ENCODE measurements at regions not wholly inside any gene's neighbourhood (a gene's known extent, or its start where the extent isn't known, plus 50 kb on each side); places are given as distances from the start of the nearest gene placed in this dataset.

DNA sequence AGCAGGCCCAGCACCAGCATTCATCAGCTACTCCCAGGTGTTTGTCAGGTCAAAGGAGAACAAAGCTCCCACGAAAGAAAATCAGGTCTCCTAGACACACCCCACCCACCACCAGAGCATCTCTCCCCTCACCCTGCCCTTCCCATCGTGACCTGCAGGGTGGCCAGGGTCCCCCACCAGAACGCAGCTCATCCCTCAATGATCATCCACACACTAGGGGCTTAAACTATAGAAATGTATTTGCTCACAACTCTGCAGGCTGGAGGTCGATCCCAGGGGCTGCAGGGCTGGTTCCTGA is 97.4 kb downstream of the RIPK4 start:
- Mint-ChIP-seq H3K27ac (ENCODE audit: low read depth, unreplicated experiment) (no peak overlapping the region), H3K4me3 (ENCODE audit: unreplicated experiment) (no peak overlapping the region), H3K4me1 (ENCODE audit: insufficient read depth, unreplicated experiment) (peaks cover 8% of the 10 kb centered on the region), H3K36me3 (ENCODE audit: insufficient read depth, unreplicated experiment) (no peaks in the 10 kb centered on the region), H3K9me3 (ENCODE audit: unreplicated experiment) (no peaks in the 10 kb centered on the region), H3K27me3 (ENCODE audit: insufficient read depth, unreplicated experiment) (no peaks in the 10 kb centered on the region)
- DNase-seq (ENCODE audit: unreplicated experiment): no peak
- intact Hi-C loops (cut with micrococcal nuclease): no loop called here
- CTCF ChIA-PET: no interaction called here
- TF ChIP-seq, protein P1, sequence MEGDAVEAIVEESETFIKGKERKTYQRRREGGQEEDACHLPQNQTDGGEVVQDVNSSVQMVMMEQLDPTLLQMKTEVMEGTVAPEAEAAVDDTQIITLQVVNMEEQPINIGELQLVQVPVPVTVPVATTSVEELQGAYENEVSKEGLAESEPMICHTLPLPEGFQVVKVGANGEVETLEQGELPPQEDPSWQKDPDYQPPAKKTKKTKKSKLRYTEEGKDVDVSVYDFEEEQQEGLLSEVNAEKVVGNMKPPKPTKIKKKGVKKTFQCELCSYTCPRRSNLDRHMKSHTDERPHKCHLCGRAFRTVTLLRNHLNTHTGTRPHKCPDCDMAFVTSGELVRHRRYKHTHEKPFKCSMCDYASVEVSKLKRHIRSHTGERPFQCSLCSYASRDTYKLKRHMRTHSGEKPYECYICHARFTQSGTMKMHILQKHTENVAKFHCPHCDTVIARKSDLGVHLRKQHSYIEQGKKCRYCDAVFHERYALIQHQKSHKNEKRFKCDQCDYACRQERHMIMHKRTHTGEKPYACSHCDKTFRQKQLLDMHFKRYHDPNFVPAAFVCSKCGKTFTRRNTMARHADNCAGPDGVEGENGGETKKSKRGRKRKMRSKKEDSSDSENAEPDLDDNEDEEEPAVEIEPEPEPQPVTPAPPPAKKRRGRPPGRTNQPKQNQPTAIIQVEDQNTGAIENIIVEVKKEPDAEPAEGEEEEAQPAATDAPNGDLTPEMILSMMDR (IDR thresholded peaks at IDR 0.05; ENCODE audit: unreplicated experiment): no peak
- no TSS peak for BruUV-seq (replicated peaks)
- POLR2A ChIA-PET: no interaction called here

GRCh38 chr21:41668686-41669532 is 97.9 kb downstream of the RIPK4 start:
- Mint-ChIP-seq H3K9me3 (ENCODE audit: unreplicated experiment) (no peaks in the 10 kb centered on the region), H3K36me3 (ENCODE audit: insufficient read depth, unreplicated experiment) (no peaks in the 10 kb centered on the region), H3K4me3 (ENCODE audit: unreplicated experiment) (no peak overlapping the region), H3K4me1 (ENCODE audit: insufficient read depth, unreplicated experiment) (peaks cover 14% of the 10 kb centered on the region), H3K27me3 (ENCODE audit: insufficient read depth, unreplicated experiment) (no peaks in the 10 kb centered on the region), H3K27ac (ENCODE audit: low read depth, unreplicated experiment) (no peak overlapping the region)
- ChIA-PET CTCF (interaction anchor here (0.6 kb wide), 2 partner anchors 59 to 94 kb away, joined by 3 read pairs; no protein-coding TSS in a partner anchor), POLR2A (no interaction called here)
- TF ChIP-seq, protein P1 (IDR thresholded peaks at IDR 0.05; ENCODE audit: unreplicated experiment): no peak
- DNase-seq (ENCODE audit: unreplicated experiment): no peak
- BruUV-seq (replicated peaks): no TSS peak
- intact Hi-C loops (cut with micrococcal nuclease): no loop called here

GRCh38 chr21:41668051-41668541 is 98.8 kb downstream of the RIPK4 start:
- TF ChIP-seq, protein P1 (IDR thresholded peaks at IDR 0.05; ENCODE audit: unreplicated experiment): no peak
- Mint-ChIP-seq H3K9me3 (ENCODE audit: unreplicated experiment) (no peaks in the 10 kb centered on the region), H3K4me1 (ENCODE audit: insufficient read depth, unreplicated experiment) (peaks cover 15% of the 10 kb centered on the region), H3K27ac (ENCODE audit: low read depth, unreplicated experiment) (no peak overlapping the region), H3K4me3 (ENCODE audit: unreplicated experiment) (no peak overlapping the region), H3K27me3 (ENCODE audit: insufficient read depth, unreplicated experiment) (no peaks in the 10 kb centered on the region), H3K36me3 (ENCODE audit: insufficient read depth, unreplicated experiment) (no peaks in the 10 kb centered on the region)
- intact Hi-C loops (cut with micrococcal nuclease): no loop called here
- ChIA-PET CTCF (interaction anchor here (0.6 kb wide), 1 partner anchor 95 kb away, joined by 3 read pairs; no protein-coding TSS in a partner anchor), POLR2A (no interaction called here)
- DNase-seq (ENCODE audit: unreplicated experiment): no peak
- BruUV-seq (replicated peaks): no TSS peak

- TF ChIP-seq, protein P1 (IDR thresholded peaks at IDR 0.05; ENCODE audit: unreplicated experiment): no peak
- H3K36me3 Mint-ChIP-seq (ENCODE audit: insufficient read depth, unreplicated experiment): no peaks in the 10 kb centered on the region
- POLR2A ChIA-PET: interaction anchor here (0.8 kb wide), 1 partner anchor 10 kb away, joined by 3 read pairs; no protein-coding TSS in a partner anchor
- intact Hi-C loops (cut with micrococcal nuclease): no loop called here
- no peaks in the 10 kb centered on the region for H3K9me3 Mint-ChIP-seq (ENCODE audit: unreplicated experiment)
- no TSS peak for BruUV-seq (replicated peaks)
- H3K4me1 Mint-ChIP-seq (ENCODE audit: insufficient read depth, unreplicated experiment): peaks cover 15% of the 10 kb centered on the region
- no peak overlapping the region for H3K4me3 Mint-ChIP-seq (ENCODE audit: unreplicated experiment)
- no peak for DNase-seq (ENCODE audit: unreplicated experiment)
- no peak overlapping the region for H3K27ac Mint-ChIP-seq (ENCODE audit: low read depth, unreplicated experiment)
- H3K27me3 Mint-ChIP-seq (ENCODE audit: insufficient read depth, unreplicated experiment): no peaks in the 10 kb centered on the region
- CTCF ChIA-PET: interaction anchor here (0.7 kb wide), 1 partner anchor 9 kb away, joined by 3 read pairs; no protein-coding TSS in a partner anchor
Observed at GRCh38 chr21:41667136-41667535, 99.7 kb downstream of the RIPK4 start.
